IPS-18a (cell line): ENCODE measurements at regions not wholly inside any gene's neighbourhood (a gene's known extent, or its start where the extent isn't known, plus 50 kb on each side); places are given as distances from the start of the nearest gene placed in this dataset.

Source experiments
- H3K27ac ChIP-seq: one replicate; pipeline ENCODE4 v1.5.1; 2013; ENCODE audit warnings: low read length
- H3K27me3 ChIP-seq: one replicate; pipeline ENCODE4 v1.6.1; 2013; ENCODE audit warnings: mild to moderate bottlenecking, low read length; ENCODE audit not compliant: control insufficient read depth, insufficient read depth
- H3K36me3 ChIP-seq: one replicate; pipeline ENCODE4 v1.6.1; 2013; ENCODE audit warnings: low read depth, low read length; ENCODE audit not compliant: control insufficient read depth
- H3K4me1 ChIP-seq: one replicate; pipeline ENCODE4 v1.6.1; 2013; ENCODE audit warnings: low read depth, low read length; ENCODE audit not compliant: control insufficient read depth
- H3K4me3 ChIP-seq: one replicate; pipeline ENCODE4 v1.5.1; 2013; ENCODE audit warnings: low read length
- H3K9ac ChIP-seq: one replicate; pipeline ENCODE4 v1.6.1; 2013; ENCODE audit warnings: mild to moderate bottlenecking, low read length, moderate library complexity
- H3K9me3 ChIP-seq: one replicate; pipeline ENCODE4 v1.6.1; 2013; ENCODE audit warnings: low read depth, low read length; ENCODE audit not compliant: control insufficient read depth

GRCh38 chr7:82701949-82702348 is 258.4 kb upstream of the CACNA2D1 start:
- Histone ChIP-seq H3K9ac (no peak overlapping the region), H3K4me3 (no peak overlapping the region), H3K9me3 (no peaks in the 10 kb centered on the region), H3K27me3 (no peaks in the 10 kb centered on the region), H3K4me1 (peaks cover 2% of the 10 kb centered on the region), H3K27ac (no peak overlapping the region), H3K36me3 (no peaks in the 10 kb centered on the region)

GRCh38 chr7:82700741-82701140 is 257.2 kb upstream of the CACNA2D1 start:
- Histone ChIP-seq H3K36me3 (no peaks in the 10 kb centered on the region), H3K27ac (no peak overlapping the region), H3K27me3 (no peaks in the 10 kb centered on the region), H3K4me1 (peaks cover 2% of the 10 kb centered on the region), H3K4me3 (no peak overlapping the region), H3K9me3 (no peaks in the 10 kb centered on the region), H3K9ac (no peak overlapping the region)

GRCh38 chr7:82699773-82700186 is 256.2 kb upstream of the CACNA2D1 start:
- Histone ChIP-seq H3K4me1 (peaks cover 2% of the 10 kb centered on the region), H3K27me3 (no peaks in the 10 kb centered on the region), H3K4me3 (no peak overlapping the region), H3K36me3 (no peaks in the 10 kb centered on the region), H3K9ac (no peak overlapping the region), H3K27ac (no peak overlapping the region), H3K9me3 (no peaks in the 10 kb centered on the region)

- no peaks in the 10 kb centered on the region for H3K36me3 ChIP-seq
- H3K4me3 ChIP-seq, result no peak overlapping the region
- no peaks in the 10 kb centered on the region for H3K27me3 ChIP-seq
- no peak overlapping the region for H3K9ac ChIP-seq
- H3K9me3 ChIP-seq, result no peaks in the 10 kb centered on the region
- no peak overlapping the region for H3K27ac ChIP-seq
- H3K4me1 ChIP-seq, result peaks cover 2% of the 10 kb centered on the region
Measured at GRCh38 chr7:82697897-82698296, 254.3 kb upstream of the CACNA2D1 start.

GRCh38 chr7:82696631-82697030 is 253.1 kb upstream of the CACNA2D1 start:
- Histone ChIP-seq H3K27ac (no peak overlapping the region), H3K27me3 (no peaks in the 10 kb centered on the region), H3K9me3 (no peaks in the 10 kb centered on the region)

GRCh38 chr7:82694022-82694421 is 250.4 kb upstream of the CACNA2D1 start:
- Histone ChIP-seq H3K9me3 (no peaks in the 10 kb centered on the region), H3K27ac (no peak overlapping the region), H3K4me1 (no peaks in the 10 kb centered on the region), H3K27me3 (no peaks in the 10 kb centered on the region), H3K36me3 (no peaks in the 10 kb centered on the region), H3K9ac (no peak overlapping the region), H3K4me3 (no peak overlapping the region)

More at GRCh38 chr7:82696631-82697030, 253.1 kb upstream of the CACNA2D1 start:
- Histone ChIP-seq H3K9ac (no peak overlapping the region), H3K4me3 (no peak overlapping the region), H3K36me3 (no peaks in the 10 kb centered on the region), H3K4me1 (peaks cover 2% of the 10 kb centered on the region)

- Histone ChIP-seq H3K4me3 (no peak overlapping the region), H3K4me1 (no peaks in the 10 kb centered on the region), H3K9ac (no peak overlapping the region), H3K27me3 (no peaks in the 10 kb centered on the region), H3K27ac (no peak overlapping the region), H3K36me3 (no peaks in the 10 kb centered on the region), H3K9me3 (no peaks in the 10 kb centered on the region)
Measured at GRCh38 chr7:82690929-82691328, 247.4 kb upstream of the CACNA2D1 start.

GRCh38 chr7:82685214-82685613 is 241.6 kb upstream of the CACNA2D1 start:
- H3K4me3 ChIP-seq, result no peak overlapping the region
- no peaks in the 10 kb centered on the region for H3K4me1 ChIP-seq
- no peaks in the 10 kb centered on the region for H3K9me3 ChIP-seq
- H3K27me3 ChIP-seq, result no peaks in the 10 kb centered on the region
- no peak overlapping the region for H3K27ac ChIP-seq
- no peaks in the 10 kb centered on the region for H3K36me3 ChIP-seq
- no peak overlapping the region for H3K9ac ChIP-seq

- H3K9ac ChIP-seq, result no peak overlapping the region
- H3K4me3 ChIP-seq, result no peak overlapping the region
- no peaks in the 10 kb centered on the region for H3K27me3 ChIP-seq
- H3K9me3 ChIP-seq, result no peaks in the 10 kb centered on the region
- H3K27ac ChIP-seq, result no peak overlapping the region
- peaks cover 8% of the 10 kb centered on the region for H3K4me1 ChIP-seq
- H3K36me3 ChIP-seq, result no peaks in the 10 kb centered on the region
Measured at GRCh38 chr7:82678716-82679115, 235.1 kb upstream of the CACNA2D1 start.

GRCh38 chr7:82678259-82678658 is 234.7 kb upstream of the CACNA2D1 start:
- no peaks in the 10 kb centered on the region for H3K9me3 ChIP-seq
- H3K27me3 ChIP-seq, result no peaks in the 10 kb centered on the region
- H3K4me3 ChIP-seq, result no peak overlapping the region
- H3K36me3 ChIP-seq, result no peaks in the 10 kb centered on the region
- H3K4me1 ChIP-seq, result peaks cover 8% of the 10 kb centered on the region
- H3K9ac ChIP-seq, result no peak overlapping the region
- H3K27ac ChIP-seq, result no peak overlapping the region

GRCh38 chr7:82677493-82677892 is 233.9 kb upstream of the CACNA2D1 start:
- no peak overlapping the region for H3K27ac ChIP-seq
- H3K4me3 ChIP-seq, result no peak overlapping the region
- H3K9ac ChIP-seq, result no peak overlapping the region
- no peaks in the 10 kb centered on the region for H3K9me3 ChIP-seq
- no peaks in the 10 kb centered on the region for H3K36me3 ChIP-seq
- H3K27me3 ChIP-seq, result no peaks in the 10 kb centered on the region
- peaks cover 8% of the 10 kb centered on the region for H3K4me1 ChIP-seq

GRCh38 chr7:82676777-82677463 is 233.3 kb upstream of the CACNA2D1 start:
- H3K4me1 ChIP-seq, result peaks cover 8% of the 10 kb centered on the region
- H3K9ac ChIP-seq, result no peak overlapping the region
- no peak overlapping the region for H3K27ac ChIP-seq
- H3K9me3 ChIP-seq, result no peaks in the 10 kb centered on the region
- no peaks in the 10 kb centered on the region for H3K36me3 ChIP-seq
- H3K27me3 ChIP-seq, result no peaks in the 10 kb centered on the region
- no peak overlapping the region for H3K4me3 ChIP-seq
